Gastroesophageal sphincter (tissue), 4 donors: ENCODE measurements at regions not wholly inside any gene's neighbourhood (a gene's known extent, or its start where the extent isn't known, plus 50 kb on each side); places are given as distances from the start of the nearest gene placed in this dataset.

Experiments used
- ATAC-seq: fragments of 150-250 bp; one replicate; pipeline ENCODE4 v1.9.1; 2016; ENCODE audit warnings: mild to moderate bottlenecking, moderate library complexity
- H3K27ac ChIP-seq, 4 donors: fragments of 200-600 bp; sonication (generic) in 3 of 4; 1 replicate in 3 of 4; 2 replicates in 1 of 4; pipeline ENCODE4 v1.5.1; 2016 to 2019
- H3K27me3 ChIP-seq: fragments of 200-600 bp; sonication (generic); one replicate; pipeline ENCODE4 v1.5.1; 2019
- H3K36me3 ChIP-seq, 2 donors: fragments of 200-600 bp; sonication (generic); one replicate each; pipeline ENCODE4 v1.5.1; 2019; ENCODE audit warnings: control low read depth in 1 of 2
- H3K4me1 ChIP-seq, 3 donors: fragments of 200-600 bp; sonication (generic); 1 replicate in 2 of 3; 2 replicates in 1 of 3; pipeline ENCODE4 v1.5.1; 2016 to 2019; ENCODE audit warnings: control low read depth in 2 of 3
- H3K4me3 ChIP-seq, 2 donors: fragments of 200-600 bp; sonication (generic); one replicate each; pipeline ENCODE4 v1.5.1; 2019; ENCODE audit warnings: mild to moderate bottlenecking in 1 of 2, moderate library complexity in 1 of 2
- H3K9me3 ChIP-seq, 3 donors: fragments of 200-600 bp; sonication (generic); one replicate each; pipeline ENCODE4 v1.5.1; 2017 to 2019; ENCODE audit warnings: control low read depth in 2 of 3
- CTCF ChIP-seq, 4 experiments: fragments of 200-600 bp in 2 of 4; fragments of 450-650 bp in 2 of 4; sonication (generic) in 1 of 4; IDR thresholded peaks; one replicate each; pipeline ENCODE4 v1.5.1; 2017 to 2019; ENCODE audit warnings: antibody characterized with exemption in 4 of 4, mild to moderate bottlenecking in 2 of 4, moderate library complexity in 2 of 4
- EP300 ChIP-seq: sonication (generic); formaldehyde crosslinking; IDR thresholded peaks from one replicate; pipeline ENCODE4 v1.6.1; 2017; ENCODE audit warnings: antibody characterized with exemption, mild to moderate bottlenecking
- POLR2A ChIP-seq, 2 donors: fragments of 450-650 bp; IDR thresholded peaks; one replicate each; pipeline ENCODE4 v1.6.1; 2017; ENCODE audit warnings: antibody characterized with exemption in 2 of 2, mild to moderate bottlenecking in 2 of 2, moderate library complexity in 1 of 2
- POLR2AphosphoS5 ChIP-seq: sonication (generic); formaldehyde crosslinking; IDR thresholded peaks from one replicate; pipeline ENCODE4 v1.6.1; 2017; ENCODE audit warnings: antibody characterized with exemption
- WGBS, 2 donors: methylation state at CpG; one replicate each; pipeline ENCODE4 v1.1.5; 2018; ENCODE audit warnings: low coverage in 1 of 2; 5-methylcytosine and 5-hydroxymethylcytosine counted together

GRCh38 chr7:153258686-153259085 is 499.1 kb downstream of the ACTR3B start:
- WGBS, 2 donors = 35 to 74% methylated on average over 2 to 6 of the region's 6 CpGs
- Histone ChIP-seq H3K9me3 (no peaks in the 10 kb centered on the region), H3K4me3 (no peak overlapping the region), H3K4me1 (no peaks in the 10 kb centered on the region), H3K27me3 (no peaks in the 10 kb centered on the region), H3K27ac (no peak overlapping the region), H3K36me3 (no peaks in the 10 kb centered on the region)
- no peak for ATAC-seq
- TF ChIP-seq POLR2A (IDR thresholded peaks at IDR 0.05) (no peak), EP300 (no peak), CTCF (IDR thresholded peaks at IDR 0.05) (no peak), POLR2AphosphoS5 (no peak)

GRCh38 chr7:153276394-153276793 is 516.8 kb downstream of the ACTR3B start:
- Histone ChIP-seq H3K4me1 (no peaks in the 10 kb centered on the region), H3K4me3 (no peak overlapping the region), H3K27me3 (no peaks in the 10 kb centered on the region), H3K9me3 (peaks cover 0 to 17% (median 0%) of the 10 kb centered on the region in 3 donors), H3K27ac (no peak overlapping the region), H3K36me3 (no peaks in the 10 kb centered on the region)
- WGBS, 2 donors = 89 to 90% methylated on average over 2 of the region's 2 CpGs
- no peak for ATAC-seq
- TF ChIP-seq POLR2AphosphoS5 (no peak), POLR2A (IDR thresholded peaks at IDR 0.05) (no peak), CTCF (IDR thresholded peaks at IDR 0.05) (no peak), EP300 (no peak)

- TF ChIP-seq POLR2A (IDR thresholded peaks at IDR 0.05) = no peak
- TF ChIP-seq CTCF (IDR thresholded peaks at IDR 0.05) = no peak
- TF ChIP-seq EP300 = no peak
- no peak for TF ChIP-seq POLR2AphosphoS5
- 88 to 100% methylated on average over 2 to 6 of the region's 13 CpGs for WGBS, 2 donors
- H3K4me1 ChIP-seq = no peaks in the 10 kb centered on the region
- no peaks in the 10 kb centered on the region for H3K9me3 ChIP-seq
- H3K4me3 ChIP-seq = no peak overlapping the region
- no peak for ATAC-seq
- H3K27ac ChIP-seq = no peak overlapping the region
- H3K36me3 ChIP-seq = no peaks in the 10 kb centered on the region
- no peaks in the 10 kb centered on the region for H3K27me3 ChIP-seq
Measured at GRCh38 chr7:153286763-153287162, 527.2 kb downstream of the ACTR3B start.

- no peaks in the 10 kb centered on the region for H3K4me1 ChIP-seq
- no peaks in the 10 kb centered on the region for H3K9me3 ChIP-seq
- H3K27me3 ChIP-seq = no peaks in the 10 kb centered on the region
- H3K27ac ChIP-seq = no peak overlapping the region
- no peak for ATAC-seq
- no peak for TF ChIP-seq EP300
- TF ChIP-seq CTCF (IDR thresholded peaks at IDR 0.05) = no peak
- TF ChIP-seq POLR2AphosphoS5 = no peak
- no peak for TF ChIP-seq POLR2A (IDR thresholded peaks at IDR 0.05)
- H3K4me3 ChIP-seq = no peak overlapping the region
- H3K36me3 ChIP-seq = no peaks in the 10 kb centered on the region
- WGBS, 2 donors = 72% methylated on average over 2 of the region's 4 CpGs; no CpG with 5 or more reads in 1 of the 2 donors
Measured at GRCh38 chr7:153290066-153290465, 530.5 kb downstream of the ACTR3B start.

GRCh38 chr7:153297141-153297540 is 537.6 kb downstream of the ACTR3B start:
- Histone ChIP-seq H3K9me3 (no peaks in the 10 kb centered on the region), H3K4me1 (no peaks in the 10 kb centered on the region), H3K36me3 (no peaks in the 10 kb centered on the region), H3K27ac (no peak overlapping the region), H3K4me3 (no peak overlapping the region), H3K27me3 (no peaks in the 10 kb centered on the region)
- TF ChIP-seq POLR2A (IDR thresholded peaks at IDR 0.05) (no peak), CTCF (IDR thresholded peaks at IDR 0.05) (no peak)
- no peak for ATAC-seq
- WGBS, 2 donors = 18 to 71% methylated on average over 3 to 4 of the region's 7 CpGs
